Esophagus muscularis mucosa (tissue), 3 donors: ENCODE measurements at regions not wholly inside any gene's neighbourhood (a gene's known extent, or its start where the extent isn't known, plus 50 kb on each side); places are given as distances from the start of the nearest gene placed in this dataset.

ENCODE experiments used
- POLR2A ChIP-seq: fragments of 450-650 bp; IDR thresholded peaks from one replicate; pipeline ENCODE4 v1.6.1; 2017; ENCODE audit warnings: antibody characterized with exemption, moderate library complexity, mild to moderate bottlenecking, low read depth
- POLR2AphosphoS5 ChIP-seq, 2 donors: sonication (generic); formaldehyde crosslinking; IDR thresholded peaks; one replicate each; pipeline ENCODE4 v1.6.1; 2017; ENCODE audit warnings: antibody characterized with exemption in 2 of 2
- TF ChIP-seq, protein P1 (sequence below), 3 experiments: fragments of 200-600 bp in 2 of 3; fragments of 450-650 bp in 1 of 3; sonication (generic) in 2 of 3; IDR thresholded peaks; one replicate each; pipeline ENCODE4 v1.5.1; 2017 to 2019; ENCODE audit warnings: antibody characterized with exemption in 3 of 3, mild to moderate bottlenecking in 2 of 3, moderate library complexity in 1 of 3

DNA sequence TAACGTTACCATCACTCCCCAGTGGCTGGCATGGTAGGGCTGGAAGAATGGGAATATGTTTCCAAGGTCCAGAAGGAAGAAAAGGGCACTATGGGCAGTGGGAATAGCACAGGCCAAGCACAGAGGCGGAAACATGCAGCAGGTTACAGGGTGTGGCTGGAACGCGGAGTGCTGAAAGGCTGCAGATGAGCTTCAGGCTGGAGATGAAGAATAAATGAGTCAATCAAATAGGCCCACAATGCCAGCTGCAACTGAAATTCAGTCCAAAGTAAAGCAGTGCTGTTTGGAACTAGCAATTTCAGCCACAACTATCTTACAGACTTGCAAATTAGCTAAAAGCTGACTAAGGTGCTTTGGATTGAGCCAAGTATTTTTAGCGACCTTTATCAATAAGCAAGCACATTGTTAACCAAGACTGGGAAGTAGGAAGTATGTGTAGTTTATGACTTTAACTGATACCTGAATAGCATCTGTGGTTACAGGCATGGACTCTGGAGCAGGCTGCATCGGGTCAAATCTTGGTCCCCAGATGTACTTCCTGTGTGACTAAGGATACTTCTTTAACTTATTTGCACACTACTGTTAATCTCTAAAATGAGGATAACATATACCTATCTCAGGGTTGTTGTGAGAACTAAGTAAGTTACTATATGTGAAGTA is 77.5 kb upstream of the CTTNBP2 start:
- TF ChIP-seq, protein P1, sequence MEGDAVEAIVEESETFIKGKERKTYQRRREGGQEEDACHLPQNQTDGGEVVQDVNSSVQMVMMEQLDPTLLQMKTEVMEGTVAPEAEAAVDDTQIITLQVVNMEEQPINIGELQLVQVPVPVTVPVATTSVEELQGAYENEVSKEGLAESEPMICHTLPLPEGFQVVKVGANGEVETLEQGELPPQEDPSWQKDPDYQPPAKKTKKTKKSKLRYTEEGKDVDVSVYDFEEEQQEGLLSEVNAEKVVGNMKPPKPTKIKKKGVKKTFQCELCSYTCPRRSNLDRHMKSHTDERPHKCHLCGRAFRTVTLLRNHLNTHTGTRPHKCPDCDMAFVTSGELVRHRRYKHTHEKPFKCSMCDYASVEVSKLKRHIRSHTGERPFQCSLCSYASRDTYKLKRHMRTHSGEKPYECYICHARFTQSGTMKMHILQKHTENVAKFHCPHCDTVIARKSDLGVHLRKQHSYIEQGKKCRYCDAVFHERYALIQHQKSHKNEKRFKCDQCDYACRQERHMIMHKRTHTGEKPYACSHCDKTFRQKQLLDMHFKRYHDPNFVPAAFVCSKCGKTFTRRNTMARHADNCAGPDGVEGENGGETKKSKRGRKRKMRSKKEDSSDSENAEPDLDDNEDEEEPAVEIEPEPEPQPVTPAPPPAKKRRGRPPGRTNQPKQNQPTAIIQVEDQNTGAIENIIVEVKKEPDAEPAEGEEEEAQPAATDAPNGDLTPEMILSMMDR (IDR thresholded peaks at IDR 0.05) = no peak
- TF ChIP-seq POLR2AphosphoS5 (IDR thresholded peaks at IDR 0.05) (no peak), POLR2A (no peak)
